Kidney (tissue), 13 donors: ENCODE measurements at regions not wholly inside any gene's neighbourhood (a gene's known extent, or its start where the extent isn't known, plus 50 kb on each side); places are given as distances from the start of the nearest gene placed in this dataset.

Experiments used
- DNase-seq, 5 donors: peaks; one replicate each; pipeline ENCODE4 v3.0.0-alpha.2; 2013 to 2020
- FAIRE-seq: peaks from 2 replicates; lab custom pipeline; 2012; peaks lifted over from hg19 to GRCh38; lab: Jason Lieb, UNC
- H3K27ac ChIP-seq, 2 donors: one replicate each; pipeline ENCODE4 v1.7.0; 2013; ENCODE audit warnings: low read depth in 2 of 2, low read length in 2 of 2, inconsistent platforms in 1 of 2
- H3K27me3 ChIP-seq: one replicate; pipeline ENCODE4 v1.7.1; 2013; ENCODE audit warnings: low read length, inconsistent platforms; ENCODE audit not compliant: control insufficient read depth, insufficient read depth
- H3K36me3 ChIP-seq, 3 donors: one replicate each; pipeline versions ENCODE4 v1.7.0 to v1.7.1; 2013; ENCODE audit warnings: low read length in 3 of 3, control low read depth in 1 of 3, inconsistent platforms in 1 of 3; ENCODE audit not compliant: insufficient read depth in 3 of 3, control insufficient read depth in 2 of 3
- H3K4me1 ChIP-seq, 3 donors: one replicate each; pipeline versions ENCODE4 v1.7.0 to v1.7.1; 2013; ENCODE audit warnings: low read length in 3 of 3, inconsistent platforms in 1 of 3, low read depth in 1 of 3; ENCODE audit not compliant: control insufficient read depth in 2 of 3, insufficient read depth in 2 of 3
- H3K4me3 ChIP-seq, 3 donors: one replicate each; pipeline versions ENCODE4 v1.7.0 to v1.8.1; 2013; ENCODE audit warnings: low read length in 3 of 3, control low read depth in 1 of 3, inconsistent platforms in 1 of 3
- H3K9ac ChIP-seq, 3 donors: one replicate each; pipeline versions ENCODE4 v1.7.0 to v1.7.1; 2013; ENCODE audit warnings: low read length in 3 of 3, control low read depth in 1 of 3, inconsistent platforms in 1 of 3
- H3K9me3 ChIP-seq, 3 donors: one replicate each; pipeline versions ENCODE4 v1.7.0 to v1.7.1; 2013; ENCODE audit warnings: low read length in 3 of 3, control low read depth in 1 of 3, inconsistent platforms in 1 of 3; ENCODE audit not compliant: control insufficient read depth in 2 of 3, insufficient read depth in 1 of 3
- intact Hi-C: fragments of 100-400 bp; cut with DNase I; formaldehyde crosslinking; loops from one replicate; pipeline ENCODE4 v1.11.1; 2022
- TF ChIP-seq, protein P1 (sequence below): IDR thresholded peaks from 3 replicates; pipeline ENCODE4 v1.5.1; 2012; ENCODE audit warnings: mild to moderate bottlenecking, moderate library complexity, borderline replicate concordance; ENCODE audit not compliant: insufficient read depth; ENCODE audit errors: extremely low read depth
- donor health status: control.
- donor health status: control.
- donor health status: control.
- donor health status: control.
- donor health status: control.
- donor health status: DM: yes; HTN: yes; CAD: no.
- donor health status: Normal renal cell carcinoma (clear cell type).

DNA sequence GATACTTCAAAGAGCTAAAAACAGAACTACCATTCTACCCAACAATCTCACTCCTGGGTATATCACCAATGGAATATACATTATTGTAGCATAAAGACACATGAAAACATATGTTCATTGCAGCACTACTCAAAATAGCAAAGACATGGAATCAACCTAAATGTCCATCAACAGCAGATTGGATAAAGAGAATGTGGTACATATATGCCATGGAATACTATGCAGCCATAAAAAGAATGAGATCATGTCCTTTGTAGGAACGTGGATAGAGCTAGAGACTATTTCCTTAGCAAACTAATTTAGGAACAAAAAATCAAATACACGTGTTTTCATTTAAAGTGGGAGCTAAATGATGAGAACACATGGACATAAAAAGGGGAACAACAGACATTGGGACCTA is 247.9 kb upstream of the VLDLR start:
- Histone ChIP-seq H3K27me3 (no peaks in the 10 kb centered on the region), H3K36me3 (no peaks in the 10 kb centered on the region), H3K9ac (no peak overlapping the region), H3K27ac (no peak overlapping the region), H3K9me3 (no peaks in the 10 kb centered on the region), H3K4me1 (peaks cover 0 to 3% (median 0%) of the 10 kb centered on the region in 3 donors), H3K4me3 (no peak overlapping the region)
- intact Hi-C loops = no loop called here
- TF ChIP-seq, protein P1, sequence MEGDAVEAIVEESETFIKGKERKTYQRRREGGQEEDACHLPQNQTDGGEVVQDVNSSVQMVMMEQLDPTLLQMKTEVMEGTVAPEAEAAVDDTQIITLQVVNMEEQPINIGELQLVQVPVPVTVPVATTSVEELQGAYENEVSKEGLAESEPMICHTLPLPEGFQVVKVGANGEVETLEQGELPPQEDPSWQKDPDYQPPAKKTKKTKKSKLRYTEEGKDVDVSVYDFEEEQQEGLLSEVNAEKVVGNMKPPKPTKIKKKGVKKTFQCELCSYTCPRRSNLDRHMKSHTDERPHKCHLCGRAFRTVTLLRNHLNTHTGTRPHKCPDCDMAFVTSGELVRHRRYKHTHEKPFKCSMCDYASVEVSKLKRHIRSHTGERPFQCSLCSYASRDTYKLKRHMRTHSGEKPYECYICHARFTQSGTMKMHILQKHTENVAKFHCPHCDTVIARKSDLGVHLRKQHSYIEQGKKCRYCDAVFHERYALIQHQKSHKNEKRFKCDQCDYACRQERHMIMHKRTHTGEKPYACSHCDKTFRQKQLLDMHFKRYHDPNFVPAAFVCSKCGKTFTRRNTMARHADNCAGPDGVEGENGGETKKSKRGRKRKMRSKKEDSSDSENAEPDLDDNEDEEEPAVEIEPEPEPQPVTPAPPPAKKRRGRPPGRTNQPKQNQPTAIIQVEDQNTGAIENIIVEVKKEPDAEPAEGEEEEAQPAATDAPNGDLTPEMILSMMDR = no peak
- no peak for FAIRE-seq
- no peak for DNase-seq

DNA sequence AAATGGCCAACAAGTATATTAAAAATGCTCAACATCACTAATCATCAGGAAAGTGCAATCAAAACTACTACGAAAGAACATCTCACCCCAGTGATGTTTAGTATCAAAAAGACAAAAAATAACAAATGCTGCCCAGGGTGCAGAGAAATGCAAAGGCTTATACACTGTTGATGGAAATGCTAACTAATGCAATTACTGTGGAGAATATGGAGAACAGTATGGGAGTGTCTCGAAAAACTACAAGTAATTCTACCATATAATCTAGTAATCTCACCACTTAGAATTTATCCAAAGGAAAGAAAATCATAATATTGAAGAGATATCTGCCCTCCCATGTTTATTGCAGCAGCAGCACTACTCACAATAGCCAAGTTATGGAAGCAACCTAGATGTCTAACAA is 246.5 kb upstream of the VLDLR start:
- FAIRE-seq (no peak), DNase-seq (no peak)
- no peaks in the 10 kb centered on the region for H3K9me3 ChIP-seq
- H3K27ac ChIP-seq = no peak overlapping the region
- intact Hi-C loops = no loop called here
- TF ChIP-seq, protein P1 = no peak
- no peak overlapping the region for H3K4me3 ChIP-seq
- no peaks in the 10 kb centered on the region for H3K36me3 ChIP-seq
- no peak overlapping the region for H3K9ac ChIP-seq
- H3K4me1 ChIP-seq = peaks cover 0 to 3% (median 0%) of the 10 kb centered on the region in 3 donors
- H3K27me3 ChIP-seq = no peaks in the 10 kb centered on the region

DNA sequence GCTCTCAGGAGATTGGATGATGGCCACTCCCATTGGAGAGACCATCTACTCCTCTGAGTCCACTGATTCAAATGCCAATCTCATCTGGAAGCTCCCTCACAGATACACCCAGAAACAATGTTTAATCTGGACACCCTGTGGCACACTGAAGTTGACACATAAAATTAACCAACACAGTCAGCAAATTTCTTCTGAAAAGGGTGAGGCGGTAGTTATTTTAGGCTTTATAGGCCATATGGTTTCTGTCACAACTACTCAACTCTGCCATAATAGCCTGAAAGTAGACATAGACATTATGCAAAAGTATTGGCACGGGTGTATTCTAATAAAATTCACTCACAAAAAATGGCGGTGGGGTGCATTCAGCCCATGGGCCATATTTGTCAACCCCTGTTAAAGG is 244.5 kb upstream of the VLDLR start:
- Histone ChIP-seq H3K9me3 (no peaks in the 10 kb centered on the region), H3K27me3 (no peaks in the 10 kb centered on the region), H3K4me1 (peaks cover 0 to 3% (median 0%) of the 10 kb centered on the region in 3 donors), H3K4me3 (no peak overlapping the region), H3K9ac (no peak overlapping the region), H3K27ac (no peak overlapping the region), H3K36me3 (no peaks in the 10 kb centered on the region)
- intact Hi-C loops = no loop called here
- TF ChIP-seq, protein P1 = no peak
- DNase-seq (peak in 1 of 5 donors; percentile 37), FAIRE-seq (no peak)

DNA sequence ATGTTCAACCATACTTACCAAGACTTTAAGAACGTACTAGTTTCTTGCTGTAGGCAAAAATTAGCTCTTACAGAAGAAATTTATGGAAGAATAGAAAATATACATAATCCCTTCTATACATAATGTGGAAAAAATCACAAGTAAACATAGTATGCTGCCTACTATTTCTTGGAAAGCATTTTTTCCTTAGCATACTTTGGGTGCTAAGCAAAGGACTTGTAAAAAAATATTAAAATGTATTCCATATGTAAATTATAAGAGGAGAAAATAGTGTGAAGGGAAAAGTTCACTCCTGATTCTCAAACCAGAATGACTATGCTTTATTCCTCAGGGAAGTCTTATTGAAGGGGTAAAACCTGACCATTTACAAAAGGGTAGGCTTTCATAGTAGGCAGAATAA is 243.8 kb upstream of the VLDLR start:
- H3K27me3 ChIP-seq = no peaks in the 10 kb centered on the region
- no peaks in the 10 kb centered on the region for H3K36me3 ChIP-seq
- H3K9me3 ChIP-seq = no peaks in the 10 kb centered on the region
- intact Hi-C loops = no loop called here
- no peak overlapping the region for H3K4me3 ChIP-seq
- FAIRE-seq = no peak
- DNase-seq = no peak
- H3K9ac ChIP-seq = no peak overlapping the region
- peaks cover 0 to 3% (median 0%) of the 10 kb centered on the region in 3 donors for H3K4me1 ChIP-seq
- H3K27ac ChIP-seq = no peak overlapping the region
- TF ChIP-seq, protein P1 = no peak
